ENCODE measurements at regions not wholly inside any gene's neighbourhood (a gene's known extent, or its start where the extent isn't known, plus 50 kb on each side); places are given as distances from the start of the nearest gene placed in this dataset.

GRCh38 chr21:35367553-35367952, 318.5 kb upstream of the RUNX1 start:
- H3K4me3 ChIP-seq (ENCODE audit: low read depth, low read length): no peak overlapping the region
- CTCF ChIA-PET: interaction anchor here (1.0 kb wide), 1 partner anchor 13 kb away, joined by 6 read pairs; no protein-coding TSS in a partner anchor
- TF ChIP-seq ZNF658 (tag by site-specific recombination; IDR thresholded peaks at IDR 0.05) (no peak), ZNF146 (tag by site-specific recombination; IDR thresholded peaks at IDR 0.05) (no peak), ATF2 (tag by site-specific recombination; IDR thresholded peaks at IDR 0.05; ENCODE audit: low read depth) (no peak), ZNF2 (tag by site-specific recombination; IDR thresholded peaks at IDR 0.05) (no peak), ZNF280C (tag by site-specific recombination; IDR thresholded peaks at IDR 0.05) (no peak), ZNF211 (tag by site-specific recombination; IDR thresholded peaks at IDR 0.05; ENCODE audit: low read depth) (no peak), ZNF701 (tag by site-specific recombination; IDR thresholded peaks at IDR 0.05) (no peak), ZNF114 (tag by site-specific recombination; IDR thresholded peaks at IDR 0.05) (no peak)
- H3K4me1 ChIP-seq (ENCODE audit: control insufficient read depth, insufficient read depth, low read length): no peaks in the 10 kb centered on the region; the same call in 1 of the 2 replicates
- no peaks in the 10 kb centered on the region for H3K9me3 ChIP-seq (ENCODE audit: control insufficient read depth, insufficient read depth, low read depth, low read length)
- POLR2A ChIA-PET: no interaction called here
- H3K36me3 ChIP-seq (ENCODE audit: control insufficient read depth in 2 of 2, insufficient read depth in 1 of 2, low read length in 2 of 2): no peaks in the 10 kb centered on the region
- H3K27ac ChIP-seq (ENCODE audit: extremely low read depth, low read depth, low read length): no peak overlapping the region

- Histone ChIP-seq H3K4me3 (ENCODE audit: low read depth, low read length) (no peak overlapping the region), H3K9me3 (ENCODE audit: control insufficient read depth, insufficient read depth, low read depth, low read length) (no peaks in the 10 kb centered on the region), H3K27ac (ENCODE audit: extremely low read depth, low read depth, low read length) (no peak overlapping the region), H3K36me3 (ENCODE audit: control insufficient read depth in 2 of 2, insufficient read depth in 1 of 2, low read length in 2 of 2) (no peaks in the 10 kb centered on the region), H3K4me1 (ENCODE audit: control insufficient read depth, insufficient read depth, low read length) (no peaks in the 10 kb centered on the region; the same call in 1 of the 2 replicates)
- TF ChIP-seq GLIS2 (tag by site-specific recombination; IDR thresholded peaks at IDR 0.05): no peak
- no peak for TF ChIP-seq ZSCAN5A (tag by site-specific recombination; IDR thresholded peaks at IDR 0.05)
- TF ChIP-seq ZNF280D (tag by site-specific recombination; IDR thresholded peaks at IDR 0.05): no peak
- no peak for TF ChIP-seq ZBTB7A (tag by site-specific recombination; IDR thresholded peaks at IDR 0.05; ENCODE audit: low read depth)
- no peak for TF ChIP-seq SCRT2 (tag by site-specific recombination; IDR thresholded peaks at IDR 0.05)
- no peak for TF ChIP-seq ZNF350 (tag by site-specific recombination; IDR thresholded peaks at IDR 0.05)
- TF ChIP-seq GLI4 (tag by site-specific recombination; IDR thresholded peaks at IDR 0.05): no peak
- TF ChIP-seq KLF9 (tag by site-specific recombination; IDR thresholded peaks at IDR 0.05; ENCODE audit: low read depth): no peak
- TF ChIP-seq YY2 (tag by site-specific recombination; IDR thresholded peaks at IDR 0.05): no peak
- CTCF ChIA-PET: interaction anchor here (0.7 kb wide), 1 partner anchor 54 kb away, joined by 4 read pairs; no protein-coding TSS in a partner anchor
- POLR2A ChIA-PET: no interaction called here
These were observed 317.4 kb upstream of the RUNX1 start for GRCh38 chr21:35366394-35367080.

Data from HEK293 (cell line).